Lung microvascular endothelial cell (primary cell): ENCODE measurements at regions not wholly inside any gene's neighbourhood (a gene's known extent, or its start where the extent isn't known, plus 50 kb on each side); places are given as distances from the start of the nearest gene placed in this dataset.
"Not testable (repeated sequence)": the region's sequence is repeated elsewhere in the genome, so short reads cannot be mapped to it uniquely, and the experiment has no call there.

Source experiments
- DNase-seq, 2 donors: peaks; one replicate each; pipeline versions ENCODE4 v3.0.0 to v3.0.0-alpha.2; 2010; ENCODE audit warnings: low read depth in 2 of 2

- peak in 1 of 2 donors; percentile 4 for DNase-seq
Measured at GRCh38 chr10:44733501-44734488, 177.3 kb upstream of the TMEM72 start.

- DNase-seq, result no peak
Measured at GRCh38 chr10:44742248-44742647, 168.9 kb upstream of the TMEM72 start.

- no peak for DNase-seq
Measured at GRCh38 chr10:44743535-44743934, 167.6 kb upstream of the TMEM72 start.

- no peak for DNase-seq
Measured at GRCh38 chr10:44745920-44746319, 165.2 kb upstream of the TMEM72 start.

- no peak for DNase-seq
Measured at GRCh38 chr10:44747593-44748172, 163.5 kb upstream of the TMEM72 start.

GRCh38 chr10:44749151-44749550, 162.0 kb upstream of the TMEM72 start:
- DNase-seq, result no peak

- DNase-seq, result peak; percentile 25 to 83
Measured at GRCh38 chr10:44752451-44753441, 158.4 kb upstream of the TMEM72 start.

GRCh38 chr10:44754355-44754754, 156.8 kb upstream of the TMEM72 start:
- DNase-seq, result not testable (repeated sequence)

GRCh38 chr10:44755481-44755880, 155.7 kb upstream of the TMEM72 start:
- DNase-seq, result no peak

- DNase-seq, result peak in 1 of 2 donors; percentile 69
Measured at GRCh38 chr10:44756216-44756615, 154.9 kb upstream of the TMEM72 start.

GRCh38 chr10:44757551-44758205, 153.5 kb upstream of the TMEM72 start:
- no peak for DNase-seq

- no peak for DNase-seq
Measured at GRCh38 chr10:44759122-44759521, 152.0 kb upstream of the TMEM72 start.

GRCh38 chr10:44760513-44760912, 150.6 kb upstream of the TMEM72 start:
- no peak for DNase-seq

- DNase-seq, result peak in 1 of 2 donors; percentile 7
Measured at GRCh38 chr10:44761076-44761475, 150.1 kb upstream of the TMEM72 start.

GRCh38 chr10:44763331-44763730, 147.8 kb upstream of the TMEM72 start:
- DNase-seq, result no peak

GRCh38 chr10:44765299-44765698, 145.8 kb upstream of the TMEM72 start:
- no peak for DNase-seq

- no peak for DNase-seq
Measured at GRCh38 chr10:44766631-44767030, 144.5 kb upstream of the TMEM72 start.

- DNase-seq, result no peak
Measured at GRCh38 chr10:44769450-44769849, 141.7 kb upstream of the TMEM72 start.

GRCh38 chr10:44771233-44771995, 139.7 kb upstream of the TMEM72 start:
- no peak for DNase-seq

- DNase-seq, result no peak
Measured at GRCh38 chr10:44773565-44773964, 137.6 kb upstream of the TMEM72 start.
